ENCODE measurements at regions not wholly inside any gene's neighbourhood (a gene's known extent, or its start where the extent isn't known, plus 50 kb on each side); places are given as distances from the start of the nearest gene placed in this dataset.

DNA sequence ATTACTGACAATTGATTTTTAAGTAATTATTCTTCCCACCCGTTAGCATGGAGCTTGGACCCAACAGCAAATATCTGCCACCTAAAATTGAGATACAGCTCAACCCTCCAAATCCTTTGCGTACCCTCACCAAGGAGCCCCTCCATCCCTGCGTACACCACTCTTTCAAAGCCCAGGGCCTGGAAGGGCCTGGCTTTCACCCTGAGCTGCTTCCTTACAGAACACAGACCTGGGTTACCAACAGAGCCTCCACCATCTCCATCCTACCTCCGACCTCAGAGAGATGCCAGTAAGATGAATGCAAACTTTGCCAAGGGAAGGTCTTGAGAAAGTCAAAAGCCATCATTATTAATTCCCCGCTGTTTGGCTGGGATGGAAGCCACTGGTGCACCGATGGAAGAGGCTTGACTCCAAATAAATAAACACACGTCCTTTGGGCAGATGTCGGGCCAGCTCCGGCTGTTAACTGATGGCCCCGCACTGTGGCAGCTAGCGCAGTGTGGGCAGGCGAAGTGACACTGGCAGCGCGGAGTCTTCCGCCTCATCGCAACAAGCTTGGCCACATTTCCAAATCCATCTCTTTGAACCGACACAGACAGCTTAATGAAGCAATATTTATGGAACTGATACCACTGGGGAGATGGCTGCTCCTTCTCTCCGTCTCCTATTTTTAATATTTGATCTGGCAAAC, 150.2 kb upstream of the VSTM2B start:
- no peak for DNase-seq

DNA sequence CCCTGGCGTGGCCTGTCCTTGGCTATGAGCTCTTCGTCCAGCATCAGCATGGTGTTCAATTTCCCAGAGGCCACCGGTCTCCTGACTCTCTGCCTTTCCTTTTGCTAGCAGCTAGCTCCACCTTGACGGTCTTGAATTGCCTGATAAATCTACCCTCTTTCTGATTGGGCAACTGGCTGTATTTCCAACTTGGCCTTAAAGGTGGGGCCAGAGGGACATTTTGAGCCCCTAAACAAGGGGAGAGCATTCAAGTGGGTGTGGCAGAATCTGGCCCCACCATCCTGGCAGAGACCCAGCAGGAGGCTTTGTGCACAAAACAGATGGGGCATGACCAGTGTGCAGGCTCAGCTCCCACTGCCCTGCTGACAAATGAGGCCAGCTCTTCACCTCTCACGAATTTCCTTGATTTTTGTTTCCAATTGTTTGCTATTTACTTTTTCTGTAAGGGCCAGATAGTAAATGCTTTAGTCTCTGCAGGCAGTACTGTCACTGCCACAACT, 148.9 kb upstream of the VSTM2B start:
- no peak for DNase-seq

DNA sequence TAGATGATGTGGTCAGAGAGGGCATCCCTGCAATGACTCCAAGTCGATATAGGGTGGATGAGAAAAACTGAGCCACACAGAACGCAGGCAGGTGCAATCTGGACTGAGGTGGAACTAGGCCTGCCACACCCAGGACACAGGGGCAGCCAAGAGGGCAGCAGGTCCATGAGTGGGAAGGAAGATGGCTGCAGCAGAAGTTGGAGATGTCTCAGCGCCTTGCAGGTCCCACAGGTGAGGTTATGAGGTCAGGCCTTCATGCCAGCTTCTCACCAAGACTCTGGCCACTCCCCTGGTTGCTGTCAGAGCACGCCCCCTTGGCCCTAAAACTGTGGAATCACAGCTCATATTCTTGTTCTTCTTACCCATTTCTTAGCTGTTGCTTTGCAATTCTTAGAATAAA, 147.7 kb upstream of the VSTM2B start:
- no peak for DNase-seq

DNA sequence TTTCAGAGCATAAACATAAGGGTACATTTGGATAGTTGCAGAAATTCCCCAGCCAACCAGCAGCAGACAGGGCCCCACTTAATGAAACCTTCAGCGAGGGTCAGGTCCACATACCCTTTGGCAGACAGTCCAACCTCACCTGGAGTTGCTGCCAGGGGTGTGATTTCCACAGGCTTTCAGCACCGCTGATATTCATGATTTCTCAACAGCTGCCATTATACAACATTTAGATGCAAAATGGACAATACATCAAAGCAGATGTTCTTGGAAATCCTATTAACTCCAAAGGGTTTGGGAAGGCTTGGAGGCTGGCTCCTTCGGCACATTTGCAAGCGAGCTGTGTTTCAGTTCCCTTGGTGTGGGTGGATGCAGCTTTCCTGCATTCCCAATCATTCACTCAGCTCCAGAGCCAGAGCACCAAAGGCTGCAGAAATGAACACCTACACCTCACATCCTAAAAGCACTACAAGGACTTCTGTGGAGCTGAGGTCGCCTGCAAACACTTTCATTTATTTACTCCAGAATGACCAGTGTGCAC, 147.2 kb upstream of the VSTM2B start:
- no peak for DNase-seq

DNA sequence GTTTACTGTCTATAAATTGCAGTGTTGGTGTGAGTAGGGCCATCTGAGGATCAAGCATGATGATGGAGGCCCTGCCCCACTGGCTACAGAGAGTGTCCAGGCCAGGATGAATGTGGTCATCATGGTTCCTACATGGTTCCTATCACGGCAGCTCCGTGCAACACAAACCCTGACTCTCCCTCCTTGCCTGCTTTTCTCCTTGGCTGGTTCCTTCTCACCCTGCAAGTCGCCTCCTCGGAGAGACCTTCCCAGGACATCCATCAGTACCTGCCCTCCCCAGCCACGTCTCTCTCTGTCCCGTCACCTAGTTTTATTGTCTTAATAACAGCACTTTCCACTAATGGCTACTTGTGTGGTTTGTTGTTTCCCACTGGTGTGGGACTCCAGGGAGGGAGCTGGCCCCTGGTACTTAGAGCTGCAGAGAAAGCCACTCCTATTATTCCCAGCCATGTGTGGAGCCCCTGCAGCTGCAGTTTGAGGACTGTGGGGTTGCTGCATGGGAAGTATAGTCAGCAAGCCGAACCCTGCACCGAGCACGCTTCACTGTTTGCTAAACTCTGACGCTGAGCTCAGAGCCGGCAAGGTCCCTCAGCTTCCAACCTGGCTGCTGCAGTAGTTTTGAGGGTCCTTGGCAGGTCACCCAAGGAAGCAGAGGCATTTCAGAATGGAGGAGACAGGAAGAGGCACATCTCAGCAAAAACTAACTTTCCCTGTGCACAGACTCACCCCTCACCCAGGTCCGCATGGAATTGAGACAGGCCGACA, 146.4 kb upstream of the VSTM2B start:
- no peak for DNase-seq

DNA sequence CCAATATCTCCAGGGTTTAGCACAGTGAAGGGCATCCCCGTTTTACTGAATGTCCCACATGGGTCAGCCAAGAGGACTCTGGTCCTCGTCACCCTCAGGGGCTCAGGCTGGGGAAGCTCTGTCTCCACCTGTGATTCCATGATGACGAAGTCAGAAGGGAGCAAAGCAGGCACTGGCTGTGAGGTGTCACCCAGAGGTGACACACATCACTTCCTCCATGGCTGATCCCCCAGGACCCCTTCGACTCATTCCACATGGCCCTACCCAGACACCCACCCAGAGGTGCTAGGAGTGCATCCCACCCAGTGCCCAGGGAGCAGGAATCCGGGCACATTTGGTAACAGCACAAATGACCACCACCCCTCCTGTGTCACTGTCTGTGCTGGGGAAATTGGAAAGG, 145.2 kb upstream of the VSTM2B start:
- no peak for DNase-seq

DNA sequence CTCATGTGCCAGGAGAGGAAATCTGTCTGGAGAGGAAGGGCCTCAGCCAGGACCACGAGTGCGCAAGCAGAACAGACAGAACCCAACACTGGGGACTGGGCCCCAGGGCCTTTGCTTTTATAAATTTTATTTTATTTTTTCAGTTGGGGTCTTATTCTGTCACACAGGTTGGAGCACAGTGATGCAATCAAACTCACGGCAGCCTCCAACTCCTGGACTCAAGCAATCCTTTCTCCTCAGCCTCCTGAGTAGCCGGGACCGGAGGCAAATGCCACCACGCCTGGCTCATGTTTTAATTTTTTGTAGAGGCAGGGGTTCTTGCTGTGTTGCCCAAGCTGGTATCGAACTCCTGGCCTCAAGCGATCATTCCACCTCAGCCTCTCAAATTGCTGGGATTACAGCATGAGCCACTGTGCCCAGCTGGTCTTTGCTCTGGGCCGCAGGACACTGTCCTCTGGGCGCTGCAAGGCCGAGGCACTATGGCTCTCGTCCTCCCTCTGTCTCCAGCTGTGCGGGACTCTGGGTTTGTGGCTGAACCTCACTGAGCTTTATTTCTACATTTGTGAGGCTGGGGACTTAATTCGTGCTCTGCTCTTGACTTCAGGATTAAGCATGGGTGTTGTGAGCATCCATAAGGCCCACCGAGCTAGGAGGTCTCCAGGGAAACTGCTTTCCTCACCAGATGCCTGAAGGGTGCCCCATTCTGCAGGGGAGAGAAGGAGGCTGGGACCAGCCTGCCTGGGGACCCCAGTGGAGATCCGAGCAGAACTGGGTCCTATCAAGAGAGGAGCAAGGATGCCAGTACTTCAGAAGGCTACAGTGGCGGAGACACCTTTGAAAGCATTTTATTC, 144.2 kb upstream of the VSTM2B start:
- DNase-seq = no peak

DNA sequence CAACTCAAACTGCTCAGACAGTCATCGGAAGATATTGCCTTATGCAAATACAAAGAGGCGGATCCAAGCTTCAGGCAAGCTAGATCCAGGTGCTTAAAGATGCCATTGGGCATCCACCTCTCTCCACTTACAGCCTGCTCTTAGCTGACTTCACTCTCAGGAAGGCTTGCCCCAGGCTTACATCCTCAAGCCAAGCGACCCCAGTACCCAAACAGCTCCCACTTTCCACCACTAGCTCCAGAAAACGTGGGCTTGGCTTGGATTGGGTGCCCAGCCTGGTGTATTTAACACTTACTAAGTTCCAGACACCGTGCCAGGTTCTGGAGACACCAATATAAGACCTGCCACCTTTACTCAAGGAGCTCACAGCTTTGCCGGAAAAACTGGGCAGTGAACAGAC, 142.1 kb upstream of the VSTM2B start:
- no peak for DNase-seq

DNA sequence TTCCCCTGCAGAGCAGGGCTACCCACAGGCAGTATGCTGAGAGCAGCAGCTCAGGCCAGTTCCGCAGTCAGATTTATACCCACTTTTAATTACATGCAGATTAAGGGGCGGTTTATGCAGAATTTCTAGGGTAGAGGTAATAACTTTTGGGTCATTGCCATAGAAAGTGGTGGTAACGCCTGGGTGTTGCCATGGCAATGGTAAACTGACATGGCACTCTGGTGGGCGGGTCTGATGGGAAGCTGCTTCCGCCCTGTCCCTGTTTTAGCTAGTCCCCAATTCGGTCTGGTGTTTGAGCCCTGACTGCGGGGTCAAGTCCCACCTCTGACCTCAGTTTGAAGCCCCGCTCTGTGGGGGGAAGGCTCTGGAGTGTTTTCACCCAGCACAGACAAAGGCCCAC, 141.1 kb upstream of the VSTM2B start:
- DNase-seq = no peak

DNA sequence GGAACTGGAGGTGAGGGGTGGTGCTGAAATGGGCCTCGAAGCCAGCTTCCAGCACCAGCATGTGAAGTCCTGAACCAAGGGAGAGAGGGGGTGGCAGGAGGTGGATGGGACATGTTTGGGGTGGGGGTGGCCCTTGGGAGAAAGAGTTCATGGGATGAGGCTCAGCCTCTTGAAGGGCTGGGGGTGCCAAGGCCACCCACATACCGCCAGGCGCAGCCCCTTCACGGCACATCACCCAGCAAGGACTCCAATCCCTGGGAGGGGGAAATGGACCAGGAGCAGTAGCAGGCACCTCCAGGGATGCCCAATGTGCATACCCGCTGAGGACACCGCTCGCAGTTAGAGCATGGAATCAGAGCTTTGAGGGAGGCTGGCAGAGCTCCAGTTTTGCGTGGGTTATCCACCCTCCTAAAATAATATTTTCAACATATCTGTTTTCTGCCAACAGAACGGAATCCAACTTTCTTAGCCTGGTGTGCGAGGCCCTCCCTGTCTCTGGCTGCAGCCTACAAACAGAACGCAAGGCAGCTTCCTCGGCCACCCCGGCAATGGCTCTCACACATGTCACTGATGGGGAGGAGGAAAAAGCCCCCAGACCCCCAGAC, 140.5 kb upstream of the VSTM2B start:
- DNase-seq = no peak

DNA sequence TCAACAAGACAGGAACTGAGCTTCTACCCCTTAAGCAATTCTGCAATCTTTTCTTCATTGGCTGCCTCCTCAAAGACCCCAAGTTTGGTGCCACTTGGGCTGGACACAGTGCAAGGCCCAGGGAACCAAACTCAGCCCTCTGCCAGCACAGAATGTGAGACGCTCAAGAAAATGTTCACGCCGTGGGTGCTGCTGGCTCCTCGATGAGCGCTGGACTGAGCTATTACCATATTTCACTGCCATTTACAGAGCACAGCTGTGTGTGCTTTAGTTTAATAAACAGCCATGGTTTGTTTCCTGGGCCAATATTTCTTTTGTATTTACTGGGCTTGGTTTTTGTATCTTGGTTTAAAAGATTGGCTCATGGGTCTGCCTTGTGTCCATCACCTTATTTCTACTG, 138.8 kb upstream of the VSTM2B start:
- DNase-seq = no peak

DNA sequence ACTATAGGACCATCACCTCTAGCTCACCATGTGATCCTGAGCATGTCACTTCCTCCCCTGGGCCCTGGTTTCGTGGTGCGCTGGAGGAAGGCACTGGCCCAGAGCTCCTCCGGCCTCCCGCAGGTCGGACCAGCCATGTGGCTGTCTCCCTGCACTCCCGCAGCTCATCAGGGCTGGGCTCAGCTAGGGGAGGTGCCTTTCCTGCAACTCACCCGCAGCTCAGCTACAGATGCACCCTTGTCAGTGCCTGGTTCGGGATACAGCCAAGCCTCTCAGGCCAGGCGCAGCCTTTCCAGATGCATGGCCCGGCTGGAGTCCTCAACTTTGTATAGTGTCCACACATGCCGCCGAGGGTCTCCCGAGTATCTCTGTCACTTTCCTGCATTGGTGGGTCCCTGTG, 138.2 kb upstream of the VSTM2B start:
- DNase-seq = no peak

DNA sequence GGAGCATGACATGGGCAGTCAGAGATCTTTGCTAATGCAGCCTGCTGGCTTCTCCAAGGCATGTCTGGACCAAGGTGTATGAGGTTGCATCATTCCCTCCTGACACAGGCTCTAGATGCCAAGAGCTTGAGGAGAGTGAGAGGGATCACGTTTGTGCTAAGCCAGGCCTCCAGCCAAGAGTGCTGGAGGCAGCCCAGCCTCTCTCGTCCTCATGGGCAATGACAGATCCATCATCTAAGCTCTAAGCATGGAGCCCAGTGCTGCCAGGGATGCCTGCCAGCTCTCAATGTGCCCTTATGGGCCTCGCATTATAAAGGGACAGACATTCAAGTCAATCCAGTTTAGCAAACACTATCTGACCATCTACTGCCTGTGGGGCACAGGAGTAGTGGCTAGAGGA, 136.3 kb upstream of the VSTM2B start:
- no peak for DNase-seq

DNA sequence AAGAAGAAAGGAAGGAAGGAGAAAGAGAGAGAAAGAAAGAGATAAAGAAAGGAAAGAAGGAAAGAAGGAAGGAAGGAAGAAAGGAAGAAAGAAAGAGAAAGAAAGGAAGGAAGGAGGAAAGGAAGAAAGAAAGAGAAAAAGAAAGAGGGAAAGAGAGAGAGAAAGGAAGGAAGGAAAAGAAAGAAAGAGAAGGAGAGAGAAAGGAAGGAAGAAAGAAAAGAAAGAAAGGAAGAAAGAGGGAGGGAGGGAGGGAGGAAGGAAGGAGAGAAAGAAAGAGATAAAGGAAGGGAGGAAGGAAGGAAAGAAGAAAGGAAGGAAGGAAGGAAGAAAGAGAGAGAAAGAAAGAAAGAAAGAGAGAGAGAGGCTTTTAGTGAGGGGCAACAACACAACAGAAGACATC, 135.1 kb upstream of the VSTM2B start:
- no peak for DNase-seq

DNA sequence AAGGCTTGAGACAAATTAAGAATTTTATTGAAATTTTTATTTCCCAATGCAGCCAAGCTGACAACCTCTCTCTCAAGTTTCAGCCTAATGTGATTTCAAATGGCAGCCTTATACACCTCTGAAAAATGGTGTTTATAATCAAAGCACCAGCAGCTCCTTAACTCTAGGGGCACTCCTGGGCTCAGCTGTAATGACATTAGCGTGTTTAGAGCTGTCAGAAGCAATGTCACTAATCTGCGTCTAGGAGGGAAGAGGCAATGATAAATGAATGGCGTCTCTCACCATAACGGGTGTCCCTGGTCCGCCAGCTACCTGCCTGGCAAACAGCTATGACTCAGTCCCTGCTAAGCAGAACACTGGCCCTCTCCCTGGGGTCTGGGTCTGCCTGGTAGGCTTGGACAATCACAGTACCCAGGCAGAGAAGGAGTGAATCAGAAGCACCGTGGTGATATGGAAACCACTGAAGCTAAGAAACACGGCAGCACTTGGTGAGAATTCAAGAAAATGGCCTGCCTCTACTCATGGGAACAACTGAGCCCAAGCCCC, 131.8 kb upstream of the VSTM2B start:
- DNase-seq = no peak

DNA sequence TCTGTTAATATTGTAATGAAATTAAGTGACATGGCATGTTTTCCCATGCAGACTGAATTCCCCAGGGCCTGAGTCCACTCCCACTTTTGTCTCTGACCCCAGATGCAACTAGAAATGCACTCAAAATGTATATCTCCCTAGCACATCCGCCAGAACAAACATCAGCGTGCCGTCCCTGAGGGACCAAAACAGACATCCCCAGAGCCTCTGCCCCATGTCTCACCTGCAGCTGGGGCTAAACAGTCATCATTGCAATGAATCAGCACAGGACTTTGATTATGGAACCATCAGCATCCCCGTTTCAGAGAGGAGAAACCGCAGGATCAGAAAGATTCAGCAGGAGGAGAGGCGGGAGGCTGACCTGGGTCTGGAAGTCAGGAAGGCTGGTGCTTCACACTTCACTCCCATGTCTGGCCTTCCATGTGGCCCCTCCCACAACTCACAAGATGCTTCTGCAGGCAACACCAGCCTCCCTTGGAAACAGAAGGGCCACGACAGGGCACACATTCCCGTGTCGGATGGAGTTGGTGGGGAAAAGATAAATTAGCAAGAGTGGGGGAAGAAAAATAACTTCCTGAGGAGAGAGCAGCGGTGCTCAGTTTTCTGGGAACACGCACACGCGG, 130.6 kb upstream of the VSTM2B start:
- no peak for DNase-seq

DNA sequence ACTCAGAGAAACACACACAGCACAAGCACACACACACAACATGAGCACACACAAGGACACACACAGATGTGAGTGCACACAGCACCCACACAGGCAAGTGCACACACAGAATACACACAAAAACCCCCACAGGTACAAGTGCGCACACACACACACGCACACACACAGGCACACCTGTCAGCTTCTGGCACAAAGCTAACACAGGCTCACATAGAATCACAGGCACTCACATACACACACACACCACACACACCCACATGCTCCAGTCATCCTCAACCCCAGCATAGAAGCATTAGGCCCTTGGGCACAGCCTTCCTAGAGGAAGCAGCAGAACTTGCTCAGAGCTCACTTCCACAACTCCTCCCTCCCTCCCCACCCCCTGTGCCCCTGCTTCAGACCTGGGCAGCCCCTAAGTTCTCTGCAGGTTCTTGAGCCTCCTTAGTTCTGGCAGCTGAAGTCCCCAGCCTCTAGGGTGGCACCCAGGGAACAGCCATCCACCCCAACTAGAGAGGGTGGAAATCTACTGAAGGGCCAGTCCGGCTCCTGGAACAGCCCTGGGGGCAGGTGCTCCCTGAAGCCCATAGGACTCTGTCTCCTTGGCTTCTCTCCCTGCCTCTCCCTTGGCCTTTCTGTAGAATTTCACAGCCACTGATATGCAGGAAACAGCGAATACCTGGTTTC, 129.9 kb upstream of the VSTM2B start:
- no peak for DNase-seq

DNA sequence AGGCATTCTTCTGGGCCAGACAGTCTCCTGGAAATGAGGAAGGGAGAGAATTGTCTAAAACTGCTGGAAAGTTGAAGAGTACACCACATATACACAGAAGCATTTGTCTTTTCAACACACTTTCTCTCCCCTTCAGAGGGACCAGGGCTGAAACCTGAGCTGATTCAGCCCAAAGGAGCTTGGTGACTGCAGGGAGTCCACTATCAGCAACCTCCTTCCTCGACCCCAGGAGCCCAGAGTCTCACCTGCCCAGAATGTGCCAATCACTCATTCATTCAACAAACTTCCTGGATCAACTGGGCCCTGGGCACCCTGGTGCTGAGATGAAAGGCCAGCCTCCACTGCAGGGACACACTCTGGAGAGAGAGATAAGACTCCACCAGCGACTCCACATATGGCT, 128.9 kb upstream of the VSTM2B start:
- DNase-seq = no peak

DNA sequence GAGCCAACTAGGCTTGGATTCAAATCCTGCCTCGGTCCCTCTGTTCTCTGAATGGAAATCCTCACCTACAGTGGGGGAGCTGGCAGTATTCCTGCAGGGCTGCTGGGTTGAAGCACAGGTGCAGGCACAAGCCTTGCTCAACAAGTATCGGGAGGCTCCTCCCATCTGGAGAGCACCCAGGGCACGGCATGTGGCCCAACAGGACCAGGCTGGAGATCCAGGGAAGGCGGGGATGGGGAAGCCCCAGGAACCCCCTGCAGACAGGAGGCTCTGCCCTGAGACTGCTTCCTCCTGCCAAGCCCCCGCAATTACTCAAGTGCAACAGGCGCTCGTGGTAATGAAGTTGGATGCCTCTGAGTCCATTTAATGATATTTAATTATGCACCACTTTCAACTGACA, 128.0 kb upstream of the VSTM2B start:
- no peak for DNase-seq

DNA sequence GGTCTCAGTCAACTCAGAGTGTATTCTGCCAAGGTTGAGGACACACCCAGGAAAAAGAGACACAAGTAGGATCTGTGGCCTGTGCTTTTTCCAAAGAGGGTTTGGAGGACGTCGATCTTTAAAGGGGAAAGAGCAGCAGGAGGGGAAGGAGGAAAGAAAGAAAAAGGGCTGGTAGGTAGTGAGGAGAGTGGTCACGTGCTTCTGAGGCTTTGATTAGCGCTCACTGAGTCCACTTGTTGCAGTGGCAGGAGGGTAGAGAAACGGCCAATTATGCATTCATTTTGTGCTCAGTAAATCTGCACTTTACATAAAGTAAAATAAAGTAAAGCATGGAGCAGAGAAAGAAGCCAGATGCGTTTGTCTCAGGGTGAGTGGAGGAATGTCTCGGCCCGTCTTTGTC, 126.0 kb upstream of the VSTM2B start:
- DNase-seq = no peak
